GM19452 (cell line): ENCODE measurements at regions not wholly inside any gene's neighbourhood (a gene's known extent, or its start where the extent isn't known, plus 50 kb on each side); places are given as distances from the start of the nearest gene placed in this dataset.

ENCODE experiments used
- ATAC-seq: cut with Tn5 transposase; IDR thresholded peaks from one replicate; pipeline ENCODE4 v1.9.1; 2021; ENCODE audit not compliant: unreplicated experiment

- ATAC-seq, result no peak
Measured at GRCh38 chr4:148776941-148777340, 334.7 kb upstream of the NR3C2 start.

DNA sequence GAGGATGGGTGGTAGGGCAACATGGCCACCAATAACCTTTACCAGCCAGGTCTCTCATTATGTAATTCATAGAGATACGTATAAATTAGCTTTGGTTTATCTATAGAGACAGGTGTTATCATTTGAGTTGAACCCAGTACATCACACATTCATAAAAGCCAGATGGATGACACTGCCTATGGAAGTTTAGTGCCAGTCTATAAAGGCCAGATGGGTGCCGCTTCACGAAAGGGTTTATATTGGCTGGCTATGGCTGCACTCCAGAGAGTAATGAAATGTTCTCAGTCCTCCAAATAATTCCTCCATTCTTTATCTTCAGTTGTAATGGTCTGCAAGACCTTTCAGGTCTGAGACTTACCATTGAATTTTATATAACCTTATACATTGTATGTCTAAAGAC is 331.9 kb upstream of the NR3C2 start:
- no peak for ATAC-seq

DNA sequence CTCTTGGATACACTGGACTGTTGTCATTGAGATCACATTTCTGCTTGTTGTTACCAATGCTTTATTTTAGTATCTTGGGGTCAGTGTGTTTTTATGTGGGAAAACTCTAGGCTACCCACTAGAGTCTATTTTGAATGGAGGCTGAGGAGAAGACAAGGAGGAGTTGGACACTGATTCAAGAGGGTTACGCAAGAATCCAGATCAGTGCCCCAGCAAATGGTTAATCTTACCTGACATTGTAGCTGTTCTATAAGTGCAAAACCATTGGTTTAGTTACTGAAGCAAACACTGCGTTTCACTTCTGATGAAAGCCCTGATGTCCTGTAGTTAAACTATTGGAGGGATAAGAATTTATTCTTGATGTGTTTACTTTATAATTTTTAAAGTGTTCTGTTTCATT is 331.1 kb upstream of the NR3C2 start:
- ATAC-seq, result no peak

DNA sequence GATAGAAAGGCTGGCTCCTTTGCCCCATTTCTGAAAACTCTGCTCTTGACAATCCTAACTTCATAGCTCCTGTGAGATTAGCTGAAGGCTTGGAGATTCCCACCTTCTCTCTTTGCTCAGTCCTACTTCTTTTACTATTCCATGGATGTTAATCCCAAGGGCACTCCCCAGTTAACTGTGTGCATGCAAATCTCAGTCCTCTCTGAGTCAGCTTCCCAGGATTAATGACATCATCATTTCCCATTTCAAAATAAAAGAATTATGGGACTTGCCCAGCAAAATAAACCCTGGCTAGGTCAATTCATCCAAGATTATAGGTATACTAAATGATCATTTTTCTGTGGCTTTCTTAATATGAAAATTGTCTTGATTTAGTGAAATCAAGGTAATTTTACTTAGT is 328.6 kb upstream of the NR3C2 start:
- no peak for ATAC-seq

GRCh38 chr4:148770377-148770776 is 328.2 kb upstream of the NR3C2 start:
- no peak for ATAC-seq

GRCh38 chr4:148764720-148765119 is 322.5 kb upstream of the NR3C2 start:
- ATAC-seq, result no peak

DNA sequence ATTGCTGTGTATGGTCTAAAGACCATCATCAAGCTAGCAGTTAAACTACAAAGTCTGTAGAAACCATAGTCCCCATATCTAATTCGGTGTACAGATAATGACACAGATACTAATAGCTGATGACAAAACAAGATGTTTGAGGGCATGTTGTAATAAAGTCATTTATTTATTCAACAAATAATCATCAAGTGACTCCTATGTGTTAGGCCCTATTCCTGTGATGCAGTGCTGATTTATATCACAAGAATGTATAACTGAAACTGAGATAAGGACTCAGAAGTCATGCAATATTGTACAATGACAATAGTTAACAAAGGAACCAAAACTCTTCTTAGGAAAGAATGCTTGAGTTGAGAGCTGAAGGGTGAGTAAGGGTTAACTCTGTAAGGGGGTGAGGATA is 315.0 kb upstream of the NR3C2 start:
- ATAC-seq, result no peak

DNA sequence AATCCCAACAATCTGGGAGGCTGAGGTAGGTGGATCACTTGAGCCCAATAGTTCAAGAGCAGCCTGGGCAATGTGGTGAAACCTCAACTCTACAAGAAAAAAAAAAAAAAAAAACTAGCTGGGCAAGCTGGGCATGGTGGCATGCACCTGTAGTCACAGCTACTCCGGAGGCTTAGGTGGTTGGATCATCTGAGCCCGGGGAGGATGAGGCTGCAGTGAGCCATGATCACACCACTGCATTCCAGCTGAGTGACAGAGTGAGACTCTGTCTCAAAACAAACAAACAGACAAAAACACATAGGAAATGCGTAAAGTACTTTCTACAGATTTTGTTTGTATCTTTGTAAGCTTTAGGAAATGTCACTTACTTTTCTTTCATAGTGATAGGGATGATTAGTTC is 307.2 kb upstream of the NR3C2 start:
- no peak for ATAC-seq

- no peak for ATAC-seq
Measured at GRCh38 chr4:148747721-148748268, 305.6 kb upstream of the NR3C2 start.

DNA sequence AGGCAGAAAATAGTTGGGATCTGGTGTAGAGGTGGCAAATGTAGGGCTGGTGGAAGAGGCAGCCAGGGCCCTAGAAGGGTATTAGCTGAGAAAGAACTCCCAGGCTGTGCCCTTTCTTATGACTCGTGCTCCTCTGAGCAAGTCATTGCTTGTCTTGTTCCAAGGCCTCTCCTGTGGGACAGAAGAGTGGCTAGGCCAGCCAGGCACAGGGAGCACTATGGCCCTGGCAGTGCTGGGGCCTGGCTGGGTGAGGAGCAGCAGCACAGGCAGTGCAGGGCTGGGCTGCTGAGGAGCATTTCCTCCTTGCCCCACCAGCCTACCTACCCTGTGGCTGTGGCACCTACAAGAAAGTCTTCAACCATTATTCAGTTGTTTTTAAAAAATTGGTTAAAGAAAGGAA is 298.5 kb upstream of the NR3C2 start:
- ATAC-seq, result no peak

DNA sequence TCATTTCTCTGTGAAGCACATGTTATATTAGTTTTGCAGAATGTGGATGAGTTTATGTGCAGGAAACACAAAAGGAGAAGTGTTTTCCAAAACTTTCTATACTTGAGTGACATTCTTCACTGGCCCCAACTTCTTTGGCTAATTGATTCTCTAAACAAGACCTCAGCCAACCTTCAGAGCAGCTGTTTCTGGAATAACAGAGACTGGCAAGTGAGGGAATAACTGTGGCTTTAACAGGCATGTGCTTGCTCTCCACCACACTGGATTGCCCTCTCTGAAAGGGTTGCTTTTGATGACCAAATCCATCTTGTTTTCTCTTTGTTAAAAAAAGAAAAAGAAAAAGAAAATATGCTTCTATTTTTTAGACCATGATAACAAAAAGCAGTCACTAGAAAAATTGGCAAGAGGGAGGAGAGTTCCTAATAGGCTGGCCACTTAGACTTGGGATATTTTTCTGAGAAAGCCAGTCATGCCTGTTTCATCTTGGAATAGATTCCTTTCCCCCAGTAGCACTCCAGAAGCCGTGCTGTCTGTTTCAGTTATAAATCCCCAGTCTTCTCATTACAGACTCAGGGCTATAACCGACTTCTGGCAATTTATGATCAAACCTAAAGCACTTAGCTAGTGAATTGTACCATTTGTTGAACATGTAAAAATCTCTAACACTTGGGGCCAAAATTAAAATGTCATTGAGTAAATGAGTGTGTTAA is 295.0 kb upstream of the NR3C2 start:
- no peak for ATAC-seq

- no peak for ATAC-seq
Measured at GRCh38 chr4:148735432-148736155, 293.4 kb upstream of the NR3C2 start.

DNA sequence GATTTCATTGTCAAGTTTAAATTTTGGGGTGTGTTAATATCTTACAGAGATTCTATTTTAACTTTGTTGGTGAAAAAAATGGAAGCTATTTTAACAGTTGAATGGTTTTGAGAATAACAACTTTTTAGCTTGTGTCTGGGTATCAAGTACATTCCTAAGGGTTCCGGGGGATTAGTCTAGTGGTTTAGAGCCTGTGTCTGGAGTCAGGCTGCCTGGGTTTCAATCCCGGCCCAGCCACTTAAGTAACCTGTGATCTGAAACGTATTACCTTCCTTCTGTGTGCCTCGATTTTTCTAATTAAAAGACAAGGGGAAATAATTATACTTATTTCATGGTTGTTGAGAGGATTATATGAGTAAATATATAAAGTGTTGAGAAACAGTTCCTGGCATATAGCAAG is 288.6 kb upstream of the NR3C2 start:
- ATAC-seq, result no peak

DNA sequence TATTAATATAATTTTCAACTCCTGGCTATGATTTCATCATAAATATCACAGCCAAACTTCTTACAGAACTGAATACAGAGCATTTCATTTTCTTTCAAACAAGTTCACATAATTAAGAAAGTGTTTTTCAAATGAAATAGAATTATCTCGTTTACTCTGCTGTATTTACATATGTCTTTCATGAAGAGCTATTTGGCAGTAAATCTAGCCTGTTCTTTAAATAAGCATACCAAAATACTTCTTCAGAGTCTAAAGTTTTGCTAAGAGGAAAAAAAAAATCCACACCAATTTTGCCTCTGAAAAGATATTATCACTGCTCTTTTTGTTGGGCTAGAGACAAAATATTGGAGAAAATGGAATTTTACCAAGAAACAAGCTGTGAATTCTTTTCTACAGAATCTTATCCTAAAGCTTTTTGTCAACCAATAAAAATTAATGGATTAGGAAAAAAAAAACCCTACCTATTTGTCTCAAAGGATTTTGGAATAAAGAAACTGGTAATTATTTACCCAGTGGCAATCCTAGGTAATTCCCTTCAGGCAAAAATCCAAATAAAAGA is 287.9 kb upstream of the NR3C2 start:
- no peak for ATAC-seq

DNA sequence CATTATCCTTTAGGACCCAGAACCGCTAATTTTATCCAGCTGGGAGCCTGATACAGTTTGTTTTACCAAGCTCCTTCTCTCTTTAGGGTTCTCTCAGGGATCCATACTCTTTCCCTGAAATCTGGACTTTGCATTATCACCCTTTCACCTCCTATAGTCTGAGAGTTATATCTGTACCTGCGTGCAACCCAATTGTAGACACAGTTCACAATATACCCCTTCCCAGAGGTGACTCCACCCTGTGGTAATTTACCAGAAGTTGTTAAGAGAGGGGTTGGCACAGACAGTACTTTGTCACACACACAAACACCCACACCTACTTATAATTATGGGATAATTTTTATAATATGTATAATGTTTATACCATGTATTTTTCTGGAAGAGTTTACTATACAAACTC is 275.8 kb upstream of the NR3C2 start:
- ATAC-seq, result no peak

DNA sequence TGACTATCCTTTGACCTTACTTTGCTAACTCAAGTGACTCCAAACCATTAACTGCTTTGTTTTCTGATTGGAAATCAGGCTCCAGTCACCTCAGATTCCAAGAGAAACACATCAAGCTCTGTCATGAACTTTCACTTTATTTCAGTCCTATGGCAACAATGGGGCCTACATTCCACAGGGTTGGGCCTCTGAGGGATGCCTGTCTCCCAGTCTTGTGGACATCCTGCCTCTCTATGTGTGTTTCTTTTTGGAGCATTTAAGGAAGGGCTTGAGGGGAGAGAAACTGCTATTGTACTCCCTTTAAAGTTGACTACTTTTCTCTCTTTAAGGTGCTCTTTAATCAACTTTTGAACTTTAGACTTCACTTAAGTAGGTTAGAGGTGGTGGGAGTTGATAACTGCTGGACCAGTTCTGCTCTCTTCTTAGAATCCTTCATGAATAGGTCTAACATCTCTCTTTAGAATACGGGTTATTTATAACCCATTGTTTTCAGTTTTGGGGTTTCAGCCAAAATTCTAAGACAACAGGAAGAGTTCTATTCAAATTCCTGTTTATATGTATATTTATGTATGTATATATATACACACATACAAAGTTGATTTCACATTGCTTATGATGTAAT is 274.3 kb upstream of the NR3C2 start:
- ATAC-seq, result no peak

GRCh38 chr4:148704291-148704690 is 262.1 kb upstream of the NR3C2 start:
- no peak for ATAC-seq

DNA sequence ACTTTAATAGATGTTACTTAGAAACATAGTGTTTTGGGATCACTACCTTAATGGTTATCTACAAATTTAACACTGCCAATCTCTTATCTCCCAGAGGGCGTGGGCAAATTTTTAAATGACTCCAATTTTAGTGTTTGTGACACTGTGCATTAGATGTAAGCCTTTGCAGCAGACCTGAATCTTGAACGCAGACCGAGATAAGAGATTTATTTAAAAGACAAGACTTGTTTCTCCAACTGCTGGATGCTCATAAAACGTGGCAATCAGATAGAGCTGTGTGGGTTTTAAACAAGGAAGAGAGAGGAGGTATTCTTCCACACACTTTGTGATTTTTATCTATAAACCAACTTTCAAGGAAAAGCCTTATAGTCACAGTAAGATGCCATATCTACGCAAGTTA is 252.5 kb upstream of the NR3C2 start:
- no peak for ATAC-seq

- ATAC-seq, result no peak
Measured at GRCh38 chr4:148693913-148694649, 251.9 kb upstream of the NR3C2 start.

GRCh38 chr4:148692242-148692641 is 250.0 kb upstream of the NR3C2 start:
- ATAC-seq, result no peak

DNA sequence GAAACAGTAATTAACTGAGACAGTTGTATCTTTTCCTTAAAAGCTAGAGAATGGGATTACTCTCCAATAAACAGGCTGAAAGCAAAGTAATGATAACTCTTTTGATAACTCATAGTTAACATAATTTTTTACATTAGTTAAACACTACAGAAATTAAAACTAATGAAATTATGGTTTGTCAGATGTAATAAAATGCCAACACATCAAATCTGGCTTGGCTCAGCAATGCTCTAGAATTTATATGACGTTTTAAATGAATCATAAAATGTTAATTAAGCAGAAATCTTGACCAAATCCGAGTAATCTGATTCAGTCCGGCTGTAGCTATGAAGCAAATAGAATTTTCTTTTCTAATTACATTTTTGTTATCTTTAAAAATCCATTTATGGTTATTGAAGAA is 244.2 kb upstream of the NR3C2 start:
- ATAC-seq, result no peak
